ENCODE measurements at regions not wholly inside any gene's neighbourhood (a gene's known extent, or its start where the extent isn't known, plus 50 kb on each side); places are given as distances from the start of the nearest gene placed in this dataset.

DNA sequence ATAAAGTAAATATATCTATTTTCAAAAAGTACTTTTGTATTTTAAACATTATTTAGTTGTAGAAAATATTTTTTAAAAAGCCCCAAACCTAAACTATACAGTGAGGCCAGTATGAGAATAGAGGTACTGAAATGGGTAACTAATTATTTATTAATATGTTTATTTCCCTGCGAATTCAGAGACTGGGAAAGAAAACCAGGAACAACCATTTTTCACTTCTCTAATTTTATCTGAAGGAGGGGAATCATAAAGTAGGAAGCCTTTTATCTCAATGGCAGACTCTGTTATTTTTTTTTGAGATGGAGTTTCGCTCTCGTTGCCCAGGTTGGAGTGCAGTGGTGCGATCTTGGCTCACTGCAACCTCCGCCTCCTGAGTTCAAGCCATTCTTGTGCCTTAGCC is 63.6 kb upstream of the TRAK1 start:
- Histone ChIP-seq H3K79me2 (ENCODE audit: insufficient read depth) (peaks cover 93% of the 10 kb centered on the region), H2AFZ (no peak overlapping the region), H3K9ac (no peak overlapping the region), H3K36me3 (ENCODE audit: low read depth) (no peaks in the 10 kb centered on the region), H3K9me3 (ENCODE audit: low read depth) (no peaks in the 10 kb centered on the region), H3K9me2 (ENCODE audit: insufficient read depth) (no peaks in the 10 kb centered on the region), H3K27me3 (replicated peaks; ENCODE audit: insufficient read depth) (no peaks in the 10 kb centered on the region), H3K4me3 (no peak overlapping the region), H3K27ac (no peak overlapping the region), H4K20me1 (ENCODE audit: insufficient read depth) (no peaks in the 10 kb centered on the region), H3K4me1 (ENCODE audit: insufficient read depth) (peaks cover 43% of the 10 kb centered on the region), H3F3A (ENCODE audit: insufficient read depth) (peaks cover 39% of the 10 kb centered on the region), H3K4me2 (ENCODE audit: unreplicated experiment) (no peak overlapping the region)
- in situ Hi-C loops (cut with MboI), result no loop called here
- 95 to 97% methylated on average over 5 of the region's 5 CpGs for WGBS, 2 experiments (ENCODE audit: low coverage in 1 of 2, low lambda C conversion rate in 2 of 2, missing lambda C conversion rate in 2 of 2)
- no peak for DNase-seq
- TF ChIP-seq EZH2 (IDR thresholded peaks at IDR 0.05; ENCODE audit: insufficient read depth, poor library complexity, severe bottlenecking) (no peak), EZH2phosphoT487 (IDR thresholded peaks at IDR 0.05; ENCODE audit: insufficient read depth, low read depth) (no peak)

DNA sequence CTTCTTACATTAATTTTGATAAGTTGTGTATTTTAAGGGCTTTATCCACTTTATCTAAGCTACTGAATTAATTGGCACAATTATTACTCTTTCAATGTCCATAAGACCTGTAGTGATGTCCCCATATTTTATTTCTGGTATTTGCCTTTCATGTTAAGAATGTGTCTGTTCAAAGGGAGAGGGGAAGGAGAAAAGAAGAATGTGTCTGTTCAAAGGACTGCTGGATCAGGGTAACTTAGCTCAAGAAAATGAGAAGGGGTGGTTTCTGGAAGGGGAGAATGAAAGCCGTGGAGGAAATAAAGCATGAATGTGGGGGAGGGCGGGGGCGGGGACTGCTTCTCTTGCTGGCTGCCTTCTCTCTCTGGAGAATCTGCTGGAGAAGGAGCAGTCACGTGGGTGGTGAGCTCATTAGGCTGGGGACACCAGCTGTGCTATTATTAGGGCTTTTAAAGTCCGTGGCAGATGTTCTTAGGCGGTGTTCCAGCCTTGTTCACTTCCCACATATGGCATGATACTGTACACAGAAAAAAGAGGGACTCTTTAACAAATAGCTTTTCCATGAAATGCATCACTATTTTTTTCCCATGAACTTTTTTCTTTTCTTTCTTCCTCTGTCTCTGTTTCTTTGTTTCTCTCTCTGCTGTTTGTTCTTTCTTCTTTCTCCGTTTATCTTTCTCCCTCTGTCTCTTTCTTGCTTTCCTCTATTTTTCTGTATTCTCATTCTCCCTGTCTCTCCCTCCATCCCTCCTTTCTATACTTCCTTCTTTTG is 63.7 kb upstream of the ULK4 start:
- Histone ChIP-seq H3K27ac (peak overlapping the region; percentile 94), H3K9ac (peak overlapping the region; percentile 81), H3K27me3 (replicated peaks; ENCODE audit: insufficient read depth) (no peaks in the 10 kb centered on the region), H3K4me3 (peak overlapping the region; percentile 59), H3K9me3 (ENCODE audit: low read depth) (no peaks in the 10 kb centered on the region), H3K4me1 (ENCODE audit: insufficient read depth) (peaks cover 49% of the 10 kb centered on the region), H3K4me2 (ENCODE audit: unreplicated experiment) (peak overlapping the region; percentile 98), H3F3A (ENCODE audit: insufficient read depth) (peaks cover 37% of the 10 kb centered on the region), H2AFZ (no peak overlapping the region), H3K36me3 (ENCODE audit: low read depth) (no peaks in the 10 kb centered on the region), H4K20me1 (ENCODE audit: insufficient read depth) (no peaks in the 10 kb centered on the region), H3K9me2 (ENCODE audit: insufficient read depth) (no peaks in the 10 kb centered on the region), H3K79me2 (ENCODE audit: insufficient read depth) (peaks cover 93% of the 10 kb centered on the region)
- peak; percentile 98 for DNase-seq
- 1 to 9% methylated on average over 6 to 7 of the region's 7 CpGs for WGBS, 2 experiments (ENCODE audit: low coverage in 1 of 2, low lambda C conversion rate in 2 of 2, missing lambda C conversion rate in 2 of 2)
- TF ChIP-seq EZH2 (IDR thresholded peaks at IDR 0.05; ENCODE audit: insufficient read depth, poor library complexity, severe bottlenecking) (no peak), EZH2phosphoT487 (IDR thresholded peaks at IDR 0.05; ENCODE audit: insufficient read depth, low read depth) (no peak)
- in situ Hi-C loops (cut with MboI), result no loop called here

DNA sequence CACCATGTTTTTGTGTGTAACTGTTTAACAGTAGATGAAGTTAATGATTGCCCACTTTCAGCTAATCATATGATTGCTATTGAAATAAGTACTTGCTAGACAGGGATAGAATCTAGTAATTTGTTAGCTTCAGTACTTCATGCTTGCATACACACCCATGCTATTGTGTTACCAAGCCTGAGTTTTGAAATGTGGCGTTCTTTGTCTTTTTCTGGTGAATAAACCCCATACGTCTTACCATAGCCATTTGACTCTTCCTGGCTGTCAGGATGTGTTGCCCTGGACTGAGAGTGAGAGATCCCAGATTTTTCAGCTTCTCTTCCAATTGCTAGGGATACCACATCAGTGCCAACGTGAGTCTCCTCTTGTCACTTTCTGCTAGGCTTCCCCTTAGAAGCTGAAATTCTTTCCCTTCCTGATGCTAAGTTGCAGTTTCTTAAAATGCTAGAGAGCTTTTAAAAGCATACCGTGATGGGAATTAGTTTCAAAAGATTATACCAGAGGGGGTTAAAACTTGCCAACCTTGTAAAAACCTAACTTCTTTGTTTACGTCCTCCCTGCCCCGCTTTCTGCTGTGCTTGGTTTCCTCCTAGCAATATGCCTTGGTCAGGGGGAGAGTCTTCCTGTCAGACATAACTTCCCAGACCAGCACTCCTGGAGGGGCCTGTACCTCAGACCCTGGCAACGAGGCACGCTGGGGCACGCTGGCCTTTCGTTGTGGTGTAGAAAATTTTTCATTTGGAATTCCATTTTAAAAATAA is 62.9 kb upstream of the ULK4 start:
- Histone ChIP-seq H3K36me3 (ENCODE audit: low read depth) (no peaks in the 10 kb centered on the region), H2AFZ (no peak overlapping the region), H3K27me3 (replicated peaks; ENCODE audit: insufficient read depth) (no peaks in the 10 kb centered on the region), H3K4me1 (ENCODE audit: insufficient read depth) (peaks cover 57% of the 10 kb centered on the region), H3K9ac (peak overlapping the region; percentile 81), H3K27ac (peak overlapping the region; percentile 94), H3K9me3 (ENCODE audit: low read depth) (no peaks in the 10 kb centered on the region), H4K20me1 (ENCODE audit: insufficient read depth) (no peaks in the 10 kb centered on the region), H3K9me2 (ENCODE audit: insufficient read depth) (no peaks in the 10 kb centered on the region), H3K79me2 (ENCODE audit: insufficient read depth) (peaks cover 93% of the 10 kb centered on the region), H3K4me3 (peak overlapping the region; percentile 59), H3K4me2 (ENCODE audit: unreplicated experiment) (peak overlapping the region; percentile 98), H3F3A (ENCODE audit: insufficient read depth) (peaks cover 44% of the 10 kb centered on the region)
- WGBS, 2 experiments (ENCODE audit: low coverage in 1 of 2, low lambda C conversion rate in 2 of 2, missing lambda C conversion rate in 2 of 2), result 43 to 49% methylated on average over 10 of the region's 10 CpGs
- no peak for TF ChIP-seq EZH2phosphoT487 (IDR thresholded peaks at IDR 0.05; ENCODE audit: insufficient read depth, low read depth)
- in situ Hi-C loops (cut with MboI), result no loop called here
- peak; percentile 32 for DNase-seq

DNA sequence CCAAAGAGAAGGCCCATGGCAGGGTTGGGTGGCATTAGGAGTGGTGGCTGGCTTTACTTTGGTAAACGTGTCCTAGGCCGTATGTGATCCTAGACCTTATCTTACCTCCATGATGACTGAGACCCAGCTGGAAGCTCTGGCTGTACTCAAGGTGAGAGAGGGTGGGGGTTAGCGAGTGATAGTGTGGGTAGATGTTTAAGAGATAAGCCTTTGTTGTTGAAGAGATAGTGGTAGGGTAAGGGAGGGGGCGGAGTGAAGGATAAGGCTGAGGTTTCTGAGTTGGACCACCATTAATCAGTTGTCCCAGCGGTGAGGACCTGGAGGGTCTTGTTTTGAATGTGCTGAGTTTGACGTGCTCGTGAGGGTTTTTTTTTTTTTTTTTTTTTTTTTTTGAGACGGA is 61.5 kb upstream of the ULK4 start:
- no peaks in the 10 kb centered on the region for H3K27me3 ChIP-seq (replicated peaks; ENCODE audit: insufficient read depth)
- no peak overlapping the region for H3K27ac ChIP-seq
- no peak overlapping the region for H3K4me3 ChIP-seq
- H3K79me2 ChIP-seq (ENCODE audit: insufficient read depth), result peaks cover 93% of the 10 kb centered on the region
- no peaks in the 10 kb centered on the region for H3K36me3 ChIP-seq (ENCODE audit: low read depth)
- TF ChIP-seq EZH2phosphoT487 (IDR thresholded peaks at IDR 0.05; ENCODE audit: insufficient read depth, low read depth) (no peak), EZH2 (IDR thresholded peaks at IDR 0.05; ENCODE audit: insufficient read depth, poor library complexity, severe bottlenecking) (no peak)
- no peak overlapping the region for H3K4me2 ChIP-seq (ENCODE audit: unreplicated experiment)
- no peaks in the 10 kb centered on the region for H4K20me1 ChIP-seq (ENCODE audit: insufficient read depth)
- H3F3A ChIP-seq (ENCODE audit: insufficient read depth), result peaks cover 50% of the 10 kb centered on the region
- H3K4me1 ChIP-seq (ENCODE audit: insufficient read depth), result peaks cover 67% of the 10 kb centered on the region
- H3K9me2 ChIP-seq (ENCODE audit: insufficient read depth), result no peaks in the 10 kb centered on the region
- no peak overlapping the region for H3K9ac ChIP-seq
- no peak overlapping the region for H2AFZ ChIP-seq
- DNase-seq, result no peak
- 93 to 95% methylated on average over 8 of the region's 8 CpGs for WGBS, 2 experiments (ENCODE audit: low coverage in 1 of 2, low lambda C conversion rate in 2 of 2, missing lambda C conversion rate in 2 of 2)
- no peaks in the 10 kb centered on the region for H3K9me3 ChIP-seq (ENCODE audit: low read depth)
- in situ Hi-C loops (cut with MboI), result no loop called here
